MM.1S (cell line): ENCODE measurements at regions not wholly inside any gene's neighbourhood (a gene's known extent, or its start where the extent isn't known, plus 50 kb on each side); places are given as distances from the start of the nearest gene placed in this dataset.

Experiments used
- DNase-seq: peaks from one replicate; pipeline ENCODE4 v3.0.0-alpha.2; 2015
- H2AFZ ChIP-seq: fragments of 300-600 bp; sonication (generic); 2 replicates; pipeline ENCODE4 v1.6.0; 2016; ENCODE audit warnings: antibody characterized with exemption, low read length
- H3F3A ChIP-seq: fragments of 300-600 bp; sonication (generic); 2 replicates; pipeline ENCODE4 v1.6.1; 2016; ENCODE audit warnings: mild to moderate bottlenecking, antibody characterized with exemption, low read length, moderate library complexity, mixed read lengths; ENCODE audit not compliant: insufficient read depth
- H3K27ac ChIP-seq: fragments of 300-600 bp; sonication (generic); 2 replicates; pipeline ENCODE4 v1.5.1; 2016; ENCODE audit warnings: mild to moderate bottlenecking, low read length
- H3K27me3 ChIP-seq: fragments of 300-600 bp; sonication (generic); replicated peaks from 2 replicates; pipeline ENCODE4 v1.6.0; 2016; ENCODE audit warnings: low read length; ENCODE audit not compliant: insufficient read depth
- H3K36me3 ChIP-seq: fragments of 300-600 bp; sonication (generic); replicated peaks from 2 replicates; pipeline ENCODE4 v1.6.1; 2016; ENCODE audit warnings: mild to moderate bottlenecking, low read length, mixed read lengths; ENCODE audit not compliant: insufficient read depth
- H3K4me1 ChIP-seq: fragments of 300-600 bp; sonication (generic); 2 replicates; pipeline ENCODE4 v1.6.1; 2016; ENCODE audit warnings: low read length, mixed read lengths
- H3K4me2 ChIP-seq: fragments of 300-600 bp; sonication (generic); 2 replicates; pipeline ENCODE4 v1.6.0; 2016; ENCODE audit warnings: low read depth, low read length
- H3K4me3 ChIP-seq: fragments of 300-600 bp; sonication (generic); 2 replicates; pipeline ENCODE4 v1.5.1; 2016; ENCODE audit warnings: low read length, mixed read lengths
- H3K79me2 ChIP-seq: fragments of 300-600 bp; sonication (generic); 2 replicates; pipeline ENCODE4 v1.6.1; 2016; ENCODE audit warnings: mixed run types, low read length, mixed read lengths
- H3K9ac ChIP-seq: fragments of 300-600 bp; sonication (generic); 2 replicates; pipeline ENCODE4 v1.6.1; 2016; ENCODE audit warnings: low read length, mixed read lengths
- H3K9me2 ChIP-seq: fragments of 300-600 bp; sonication (generic); replicated peaks from 2 replicates; pipeline ENCODE4 v1.6.1; 2016; ENCODE audit warnings: mild to moderate bottlenecking, low read length, mixed read lengths; ENCODE audit not compliant: insufficient read depth
- H3K9me3 ChIP-seq: fragments of 300-600 bp; sonication (generic); replicated peaks from 2 replicates; pipeline ENCODE4 v1.6.1; 2016; ENCODE audit warnings: mild to moderate bottlenecking, low read length, mixed read lengths; ENCODE audit not compliant: insufficient read depth
- H4K20me1 ChIP-seq: fragments of 300-600 bp; sonication (generic); 2 replicates; pipeline ENCODE4 v1.6.1; 2016; ENCODE audit warnings: mild to moderate bottlenecking, low read length, moderate library complexity, mixed read lengths; ENCODE audit not compliant: insufficient read depth
- CTCF ChIP-seq: fragments of 300-600 bp; sonication (generic); IDR thresholded peaks from 2 replicates; pipeline ENCODE4 v1.5.1; 2016; ENCODE audit warnings: antibody characterized with exemption, low read length, mixed read lengths
- EZH2 ChIP-seq: fragments of 300-600 bp; sonication (generic); optimal IDR thresholded peaks from 2 replicates; pipeline ENCODE3; 2017; ENCODE audit warnings: low read depth, mild to moderate bottlenecking, antibody characterized with exemption, low read length, mixed read lengths
- EZH2phosphoT487 ChIP-seq: fragments of 300-600 bp; sonication (generic); IDR thresholded peaks from 2 replicates; pipeline ENCODE4 v1.6.1; 2018; ENCODE audit warnings: antibody characterized with exemption, low read length

GRCh38 chr14:84025106-84026012, 1504.6 kb upstream of the FLRT2 start:
- Histone ChIP-seq H4K20me1 (no peaks in the 10 kb centered on the region), H3K4me2 (no peak overlapping the region), H3K9me3 (no peaks in the 10 kb centered on the region), H3K4me3 (no peak overlapping the region), H3K36me3 (no peaks in the 10 kb centered on the region), H3K9me2 (no peaks in the 10 kb centered on the region), H3K27me3 (no peaks in the 10 kb centered on the region), H3K9ac (no peak overlapping the region), H3F3A (no peaks in the 10 kb centered on the region), H2AFZ (no peak overlapping the region), H3K79me2 (no peaks in the 10 kb centered on the region), H3K27ac (no peak overlapping the region), H3K4me1 (no peaks in the 10 kb centered on the region)
- no peak for DNase-seq
- no peak for TF ChIP-seq EZH2phosphoT487
- TF ChIP-seq CTCF: no peak
- TF ChIP-seq EZH2: no peak

GRCh38 chr14:84027351-84027750, 1502.6 kb upstream of the FLRT2 start:
- TF ChIP-seq EZH2phosphoT487: no peak
- TF ChIP-seq EZH2: no peak
- TF ChIP-seq CTCF: no peak
- H3F3A ChIP-seq: no peaks in the 10 kb centered on the region

GRCh38 chr14:84028080-84028604, 1501.8 kb upstream of the FLRT2 start:
- TF ChIP-seq CTCF: no peak
- TF ChIP-seq EZH2: no peak
- TF ChIP-seq EZH2phosphoT487: no peak
- Histone ChIP-seq H3K27ac (no peak overlapping the region), H3F3A (no peaks in the 10 kb centered on the region), H3K9me2 (no peaks in the 10 kb centered on the region), H3K79me2 (no peaks in the 10 kb centered on the region), H3K4me3 (no peak overlapping the region), H3K4me1 (no peaks in the 10 kb centered on the region), H3K9me3 (no peaks in the 10 kb centered on the region), H3K36me3 (no peaks in the 10 kb centered on the region), H3K9ac (no peak overlapping the region), H3K27me3 (no peaks in the 10 kb centered on the region), H4K20me1 (no peaks in the 10 kb centered on the region), H2AFZ (no peak overlapping the region), H3K4me2 (no peak overlapping the region)
- no peak for DNase-seq

More at GRCh38 chr14:84027351-84027750, 1502.6 kb upstream of the FLRT2 start:
- Histone ChIP-seq H2AFZ (no peak overlapping the region), H3K36me3 (no peaks in the 10 kb centered on the region), H3K9me2 (no peaks in the 10 kb centered on the region), H3K9ac (no peak overlapping the region), H3K4me2 (no peak overlapping the region), H3K79me2 (no peaks in the 10 kb centered on the region), H3K4me1 (no peaks in the 10 kb centered on the region), H4K20me1 (no peaks in the 10 kb centered on the region), H3K4me3 (no peak overlapping the region), H3K9me3 (no peaks in the 10 kb centered on the region), H3K27me3 (no peaks in the 10 kb centered on the region), H3K27ac (no peak overlapping the region)
- DNase-seq: no peak
